ENCODE measurements at regions not wholly inside any gene's neighbourhood (a gene's known extent, or its start where the extent isn't known, plus 50 kb on each side); places are given as distances from the start of the nearest gene placed in this dataset.

DNA sequence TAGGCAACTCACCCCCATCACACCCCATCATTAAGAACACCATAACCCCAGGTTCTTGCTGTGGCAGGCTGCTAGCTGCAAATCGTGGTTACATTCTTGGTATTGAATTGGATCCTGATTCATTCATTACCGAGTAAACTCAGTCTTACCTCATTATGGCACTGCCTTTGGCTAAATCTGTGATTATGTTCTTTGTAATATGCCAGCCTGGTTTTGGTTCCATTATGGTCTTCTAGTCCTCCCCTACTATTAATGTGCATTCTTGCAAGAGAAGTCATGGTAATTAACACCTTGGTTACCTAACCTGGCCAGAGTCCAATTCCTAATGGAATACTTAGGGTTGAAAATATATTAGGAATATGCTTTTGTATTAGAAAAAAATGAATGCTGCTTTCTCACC, 258.9 kb upstream of the APCDD1 start:
- no peaks in the 10 kb centered on the region for H3K27me3 ChIP-seq (ENCODE audit: insufficient read depth, low read length)

DNA sequence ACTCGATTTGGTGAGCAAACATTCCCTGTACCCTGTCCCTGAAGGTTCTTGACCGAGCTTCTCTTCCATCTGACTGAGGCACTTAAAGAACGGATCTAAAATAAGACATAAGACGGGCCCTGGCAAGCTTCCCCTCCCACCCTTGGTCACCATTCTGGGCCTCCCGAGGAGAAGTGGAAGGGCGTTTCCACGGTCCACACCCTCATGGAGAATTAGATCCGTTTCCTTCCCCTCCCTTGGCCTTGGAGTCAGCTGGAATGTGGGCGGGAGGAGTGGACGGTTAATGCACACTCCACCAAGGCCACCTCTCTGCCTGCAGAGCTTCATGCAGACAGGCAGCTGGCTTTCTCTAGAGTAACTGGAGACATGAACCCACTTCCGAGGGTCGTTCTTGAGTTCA, 257.3 kb upstream of the APCDD1 start:
- H3K4me1 ChIP-seq (ENCODE audit: insufficient read depth, low read length): peaks cover 4% of the 10 kb centered on the region; the same call in 1 of the 2 replicates
- H3K9me3 ChIP-seq (ENCODE audit: insufficient read depth, low read depth, low read length): no peaks in the 10 kb centered on the region

More for the DNA sequence above, 258.9 kb upstream of the APCDD1 start:
- no peak overlapping the region for H3K9ac ChIP-seq (ENCODE audit: low read depth, low read length)
- no peaks in the 10 kb centered on the region for H3K9me3 ChIP-seq (ENCODE audit: insufficient read depth, low read depth, low read length)
- H3K36me3 ChIP-seq (ENCODE audit: insufficient read depth, low read depth, low read length): no peaks in the 10 kb centered on the region
- no peak overlapping the region for H3K27ac ChIP-seq (ENCODE audit: low read length)
- no peaks in the 10 kb centered on the region for H3K4me1 ChIP-seq (ENCODE audit: insufficient read depth, low read length)
- H3K4me3 ChIP-seq (ENCODE audit: low read length): no peak overlapping the region

DNA sequence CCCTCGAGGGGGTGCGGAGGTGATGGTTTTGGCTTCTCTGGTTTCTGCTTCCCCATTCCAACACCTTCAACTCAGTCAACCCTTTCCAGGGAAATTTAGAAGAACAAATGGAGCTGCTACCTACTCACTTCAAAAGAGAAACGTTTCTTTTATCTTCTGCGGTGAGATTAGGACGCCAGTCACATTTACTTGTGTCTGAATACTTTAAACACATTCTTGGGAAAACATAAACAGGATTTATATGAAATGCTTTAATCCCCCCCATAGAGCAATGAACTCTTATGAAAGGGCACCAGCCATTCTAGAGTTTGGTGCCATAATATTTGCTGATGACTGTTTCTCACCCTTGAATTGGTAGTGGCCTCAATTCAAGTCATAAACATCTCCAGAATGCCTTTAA, 253.2 kb upstream of the APCDD1 start:
- 0 out of 2 replicates have a peak, but pooled peaks cover 7% of the 10 kb centered on the region for H3K27me3 ChIP-seq (ENCODE audit: insufficient read depth, low read length)
- no peak overlapping the region for H3K27ac ChIP-seq (ENCODE audit: low read length)
- H3K9ac ChIP-seq (ENCODE audit: low read depth, low read length): no peak overlapping the region
- H3K4me3 ChIP-seq (ENCODE audit: low read length): no peak overlapping the region
- H3K9me3 ChIP-seq (ENCODE audit: insufficient read depth, low read depth, low read length): no peaks in the 10 kb centered on the region
- H3K4me1 ChIP-seq (ENCODE audit: insufficient read depth, low read length): peaks cover 10% of the 10 kb centered on the region; the same call in 1 of the 2 replicates
- no peaks in the 10 kb centered on the region for H3K36me3 ChIP-seq (ENCODE audit: insufficient read depth, low read depth, low read length)

More for the DNA sequence above, 257.3 kb upstream of the APCDD1 start:
- H3K27me3 ChIP-seq (ENCODE audit: insufficient read depth, low read length): no peaks in the 10 kb centered on the region
- H3K4me3 ChIP-seq (ENCODE audit: low read length): no peak overlapping the region
- no peaks in the 10 kb centered on the region for H3K36me3 ChIP-seq (ENCODE audit: insufficient read depth, low read depth, low read length)
- no peak overlapping the region for H3K9ac ChIP-seq (ENCODE audit: low read depth, low read length)
- no peak overlapping the region for H3K27ac ChIP-seq (ENCODE audit: low read length)

DNA sequence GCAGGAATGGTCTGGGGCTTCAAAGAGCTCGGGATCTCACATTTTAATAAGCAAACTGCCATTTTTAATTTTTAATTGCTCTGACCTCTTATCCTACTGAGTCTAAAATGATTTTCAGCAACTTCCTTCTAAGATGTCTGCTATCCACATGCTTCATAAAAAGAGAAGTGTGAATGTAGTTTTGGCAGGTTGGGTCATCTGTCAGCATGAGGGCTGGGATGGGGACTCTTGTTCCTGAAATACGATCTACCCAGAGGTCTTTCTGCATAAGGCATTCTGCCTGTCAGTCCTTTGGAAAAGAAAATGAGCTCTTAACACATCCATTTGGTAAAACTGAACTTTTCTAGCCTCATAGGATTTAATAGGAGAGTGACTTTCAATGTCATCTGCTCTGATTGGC, 252.8 kb upstream of the APCDD1 start:
- Histone ChIP-seq H3K4me3 (ENCODE audit: low read length) (no peak overlapping the region), H3K36me3 (ENCODE audit: insufficient read depth, low read depth, low read length) (no peaks in the 10 kb centered on the region), H3K9me3 (ENCODE audit: insufficient read depth, low read depth, low read length) (no peaks in the 10 kb centered on the region)

DNA sequence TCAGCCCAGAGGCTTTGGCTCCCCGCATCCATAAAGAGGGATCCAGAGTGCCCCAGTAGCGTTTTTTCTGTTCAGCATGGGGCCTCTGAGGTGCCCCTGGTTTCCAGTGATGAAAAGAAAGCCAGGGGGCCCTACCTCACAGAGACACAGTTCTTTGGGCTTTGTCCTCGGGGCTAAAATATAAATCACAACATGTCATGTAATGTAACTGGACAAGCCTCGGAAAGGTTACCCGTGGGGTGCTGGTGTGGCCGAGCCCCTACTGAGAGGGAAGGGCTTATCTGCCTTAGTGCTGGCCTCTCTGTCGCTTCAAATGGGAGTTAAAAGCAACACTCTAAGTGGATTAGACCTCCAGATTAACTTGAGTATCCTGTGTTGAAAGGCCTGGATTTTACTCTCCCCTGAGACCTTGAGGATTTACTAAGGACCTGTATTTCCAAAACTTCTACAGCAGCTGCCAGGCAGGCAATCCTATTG, 251.6 kb upstream of the APCDD1 start:
- H3K27me3 ChIP-seq (ENCODE audit: insufficient read depth, low read length): 0 out of 2 replicates have a peak, but pooled peaks cover 7% of the 10 kb centered on the region
- H3K4me3 ChIP-seq (ENCODE audit: low read length): no peak overlapping the region
- no peak overlapping the region for H3K27ac ChIP-seq (ENCODE audit: low read length)
- no peaks in the 10 kb centered on the region for H3K9me3 ChIP-seq (ENCODE audit: insufficient read depth, low read depth, low read length)
- H3K9ac ChIP-seq (ENCODE audit: low read depth, low read length): no peak overlapping the region
- peaks cover 10% of the 10 kb centered on the region; the same call in 1 of the 2 replicates for H3K4me1 ChIP-seq (ENCODE audit: insufficient read depth, low read length)
- no peaks in the 10 kb centered on the region for H3K36me3 ChIP-seq (ENCODE audit: insufficient read depth, low read depth, low read length)

More for the DNA sequence above, 252.8 kb upstream of the APCDD1 start:
- peaks cover 10% of the 10 kb centered on the region; the same call in 1 of the 2 replicates for H3K4me1 ChIP-seq (ENCODE audit: insufficient read depth, low read length)
- H3K9ac ChIP-seq (ENCODE audit: low read depth, low read length): no peak overlapping the region
- H3K27ac ChIP-seq (ENCODE audit: low read length): no peak overlapping the region
- 0 out of 2 replicates have a peak, but pooled peaks cover 7% of the 10 kb centered on the region for H3K27me3 ChIP-seq (ENCODE audit: insufficient read depth, low read length)

DNA sequence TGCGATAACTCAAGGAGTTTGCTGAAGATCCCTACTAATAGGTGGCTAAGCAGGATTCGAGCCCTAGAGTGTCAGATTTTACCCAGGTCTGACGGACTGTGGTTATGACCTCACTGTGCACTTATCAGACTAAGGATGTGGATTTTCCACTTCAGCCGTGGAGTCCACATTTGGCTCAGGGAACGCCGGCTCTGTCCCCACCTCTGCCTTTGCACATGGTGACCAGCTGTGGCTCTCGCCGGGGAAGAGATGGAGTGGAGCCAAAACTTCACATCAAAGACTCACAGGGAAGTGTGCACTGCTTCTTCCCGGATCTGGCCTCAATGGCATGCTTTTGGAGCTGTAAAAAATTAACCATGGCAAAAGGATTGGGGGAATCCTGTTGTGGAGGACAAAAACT, 249.3 kb upstream of the APCDD1 start:
- Histone ChIP-seq H3K36me3 (ENCODE audit: insufficient read depth, low read depth, low read length) (no peaks in the 10 kb centered on the region), H3K27me3 (ENCODE audit: insufficient read depth, low read length) (0 out of 2 replicates have a peak, but pooled peaks cover 7% of the 10 kb centered on the region), H3K4me3 (ENCODE audit: low read length) (no peak overlapping the region), H3K27ac (ENCODE audit: low read length) (no peak overlapping the region), H3K9me3 (ENCODE audit: insufficient read depth, low read depth, low read length) (no peaks in the 10 kb centered on the region), H3K4me1 (ENCODE audit: insufficient read depth, low read length) (peaks cover 10% of the 10 kb centered on the region; the same call in 1 of the 2 replicates), H3K9ac (ENCODE audit: low read depth, low read length) (no peak overlapping the region)

DNA sequence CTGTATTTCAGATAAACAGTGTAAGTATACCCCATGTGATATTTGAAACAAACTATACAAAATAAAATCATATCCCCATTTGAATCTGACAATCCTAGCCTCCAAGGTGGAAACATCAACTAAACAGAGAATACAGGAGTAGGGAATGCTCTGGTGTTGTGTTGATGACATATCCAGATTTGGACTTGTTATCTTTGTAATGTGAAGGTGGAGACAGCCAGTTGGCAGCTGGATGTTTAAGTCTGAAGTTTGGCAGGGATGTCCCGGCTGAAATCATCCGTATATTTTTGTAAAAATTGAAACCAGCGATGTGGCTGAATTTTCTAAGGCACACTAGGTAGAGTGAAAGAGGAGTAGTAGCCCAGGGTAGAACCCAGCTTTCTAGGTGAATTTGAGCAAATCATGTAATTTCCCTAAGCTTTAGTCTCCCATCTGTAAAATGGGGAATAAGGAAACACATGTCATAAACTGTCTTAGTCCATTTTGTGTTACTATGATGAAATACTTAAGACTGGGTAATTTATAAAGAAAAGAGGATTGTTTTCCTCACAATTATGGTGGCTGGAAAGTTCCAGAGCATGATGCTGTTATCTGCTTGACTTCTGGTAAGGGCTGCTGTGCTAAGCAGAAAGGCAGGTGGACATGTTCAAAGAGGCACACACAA, 246.6 kb upstream of the APCDD1 start:
- Histone ChIP-seq H3K4me3 (ENCODE audit: low read length) (no peak overlapping the region), H3K27ac (ENCODE audit: low read length) (no peak overlapping the region), H3K9ac (ENCODE audit: low read depth, low read length) (no peak overlapping the region), H3K36me3 (ENCODE audit: insufficient read depth, low read depth, low read length) (no peaks in the 10 kb centered on the region), H3K4me1 (ENCODE audit: insufficient read depth, low read length) (peaks cover 2% of the 10 kb centered on the region; the same call in 1 of the 2 replicates), H3K27me3 (ENCODE audit: insufficient read depth, low read length) (0 out of 2 replicates have a peak, but pooled peaks cover 7% of the 10 kb centered on the region), H3K9me3 (ENCODE audit: insufficient read depth, low read depth, low read length) (no peaks in the 10 kb centered on the region)

DNA sequence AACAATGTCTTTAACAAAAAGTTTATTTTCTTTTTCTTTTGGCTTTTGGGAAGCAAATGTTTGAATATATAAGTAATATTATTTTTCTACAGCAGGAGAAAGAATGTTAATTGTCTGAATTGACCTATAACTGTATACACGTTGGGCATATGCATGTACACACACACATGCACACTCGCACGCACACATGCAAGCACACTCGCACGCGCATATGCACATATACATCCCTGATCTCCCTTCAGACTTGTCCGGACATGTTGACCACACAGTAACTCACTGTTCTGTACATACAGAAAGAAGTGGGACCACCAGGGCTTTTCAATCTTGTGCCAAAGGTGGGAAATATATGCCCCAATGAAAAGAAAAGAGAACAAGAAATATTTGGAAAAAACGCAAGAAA, 245.1 kb upstream of the APCDD1 start:
- no peaks in the 10 kb centered on the region for H3K36me3 ChIP-seq (ENCODE audit: insufficient read depth, low read depth, low read length)
- H3K27me3 ChIP-seq (ENCODE audit: insufficient read depth, low read length): 0 out of 2 replicates have a peak, but pooled peaks cover 7% of the 10 kb centered on the region
- H3K9me3 ChIP-seq (ENCODE audit: insufficient read depth, low read depth, low read length): no peaks in the 10 kb centered on the region
- H3K4me1 ChIP-seq (ENCODE audit: insufficient read depth, low read length): no peaks in the 10 kb centered on the region
- H3K27ac ChIP-seq (ENCODE audit: low read length): no peak overlapping the region
- no peak overlapping the region for H3K4me3 ChIP-seq (ENCODE audit: low read length)
- no peak overlapping the region for H3K9ac ChIP-seq (ENCODE audit: low read depth, low read length)

DNA sequence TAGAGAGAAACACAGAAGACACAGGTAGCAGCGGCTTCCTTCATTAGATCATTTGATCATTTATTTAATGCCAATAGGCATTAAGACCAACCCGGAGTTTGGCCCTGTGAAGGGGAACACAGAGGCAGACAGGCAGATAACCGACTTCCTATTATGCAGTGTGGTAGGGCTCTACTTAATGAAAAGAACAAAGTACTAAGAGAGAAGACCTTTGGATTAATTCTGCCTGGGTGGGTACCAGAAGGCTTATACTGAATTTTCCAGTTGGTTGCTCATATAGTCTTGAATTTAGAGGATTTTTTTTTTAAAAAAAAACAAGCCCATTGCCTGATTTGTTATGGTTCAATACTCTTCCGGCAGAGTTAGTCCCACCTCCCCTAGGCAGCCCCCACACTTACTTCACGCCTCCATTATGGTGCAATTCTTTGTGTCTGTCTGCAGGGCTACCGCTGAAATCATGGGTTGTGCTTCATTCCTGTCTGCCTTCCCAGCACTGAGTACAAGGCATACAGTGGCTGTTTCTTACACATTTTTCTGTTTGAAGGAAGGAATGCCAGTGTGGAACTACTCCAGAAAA, 244.3 kb upstream of the APCDD1 start:
- Histone ChIP-seq H3K36me3 (ENCODE audit: insufficient read depth, low read depth, low read length) (no peaks in the 10 kb centered on the region), H3K4me1 (ENCODE audit: insufficient read depth, low read length) (no peaks in the 10 kb centered on the region), H3K9me3 (ENCODE audit: insufficient read depth, low read depth, low read length) (no peaks in the 10 kb centered on the region), H3K4me3 (ENCODE audit: low read length) (no peak overlapping the region), H3K27ac (ENCODE audit: low read length) (no peak overlapping the region), H3K9ac (ENCODE audit: low read depth, low read length) (no peak overlapping the region), H3K27me3 (ENCODE audit: insufficient read depth, low read length) (0 out of 2 replicates have a peak, but pooled peaks cover 2% of the 10 kb centered on the region)

DNA sequence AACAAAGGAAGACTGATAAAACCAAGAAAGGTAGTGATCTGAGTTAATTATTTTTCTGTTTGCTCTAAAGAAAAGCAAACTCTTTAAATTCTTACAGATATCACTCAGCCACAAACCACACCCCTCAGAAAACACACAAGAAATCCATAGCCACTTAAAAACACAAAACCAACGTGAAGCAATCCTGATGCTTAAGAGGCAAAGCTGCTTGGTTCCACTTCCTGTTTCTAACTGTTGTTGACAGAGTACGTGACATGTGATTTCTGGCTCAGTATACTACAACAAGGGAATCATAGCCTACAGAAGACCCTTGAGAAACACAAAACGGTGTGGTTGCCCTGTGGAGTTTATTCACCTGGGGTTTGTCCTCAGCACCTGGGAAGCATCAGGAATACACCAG, 240.9 kb upstream of the APCDD1 start:
- Histone ChIP-seq H3K27ac (ENCODE audit: low read length) (no peak overlapping the region), H3K9ac (ENCODE audit: low read depth, low read length) (no peak overlapping the region), H3K4me3 (ENCODE audit: low read length) (no peak overlapping the region), H3K4me1 (ENCODE audit: insufficient read depth, low read length) (no peaks in the 10 kb centered on the region), H3K36me3 (ENCODE audit: insufficient read depth, low read depth, low read length) (no peaks in the 10 kb centered on the region), H3K27me3 (ENCODE audit: insufficient read depth, low read length) (no peaks in the 10 kb centered on the region), H3K9me3 (ENCODE audit: insufficient read depth, low read depth, low read length) (no peaks in the 10 kb centered on the region)

DNA sequence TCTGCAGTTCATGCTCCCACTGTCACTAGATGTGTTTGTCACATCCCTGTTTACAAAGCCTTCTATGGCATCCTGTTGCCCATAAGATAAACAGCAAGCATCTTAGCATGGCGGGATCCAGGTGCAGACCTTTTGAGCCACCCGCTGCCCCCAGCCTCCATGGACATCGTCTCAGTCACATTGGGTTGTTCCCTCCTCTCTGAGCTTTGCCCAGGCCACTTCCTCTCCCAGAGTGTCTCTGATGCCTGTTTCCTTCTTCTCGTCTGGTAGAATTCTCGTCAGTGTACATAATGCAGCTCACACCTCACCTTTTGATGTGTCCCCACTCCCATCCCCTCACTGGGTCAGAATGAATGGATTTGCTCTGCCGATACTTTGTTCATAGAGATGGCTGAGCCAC, 239.0 kb upstream of the APCDD1 start:
- peaks cover 11% of the 10 kb centered on the region for H3K9me3 ChIP-seq (ENCODE audit: insufficient read depth, low read depth, low read length)

DNA sequence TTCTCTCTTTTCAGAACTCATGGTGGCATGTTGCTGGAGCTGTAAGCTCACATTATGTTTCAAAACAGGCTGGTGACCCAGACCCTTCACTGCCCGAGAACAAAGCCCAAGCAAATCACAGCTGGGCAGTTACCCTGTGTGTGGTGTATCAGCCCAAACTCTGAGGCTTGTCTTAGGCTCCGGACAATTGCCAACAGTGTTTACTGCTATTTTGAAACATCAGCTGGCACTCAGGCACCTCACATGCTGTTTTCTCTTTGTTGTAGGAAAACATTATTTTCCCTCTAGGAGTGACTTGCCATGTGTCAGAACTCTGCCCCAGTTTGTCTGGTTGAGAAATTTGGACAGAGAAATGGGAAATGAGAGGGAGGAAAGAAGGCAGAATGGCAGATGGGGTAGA, 237.6 kb upstream of the APCDD1 start:
- H3K9me3 ChIP-seq (ENCODE audit: insufficient read depth, low read depth, low read length): peaks cover 21% of the 10 kb centered on the region
- H3K4me1 ChIP-seq (ENCODE audit: insufficient read depth, low read length): no peaks in the 10 kb centered on the region
- H3K27me3 ChIP-seq (ENCODE audit: insufficient read depth, low read length): no peaks in the 10 kb centered on the region
- no peaks in the 10 kb centered on the region for H3K36me3 ChIP-seq (ENCODE audit: insufficient read depth, low read depth, low read length)
- H3K27ac ChIP-seq (ENCODE audit: low read length): no peak overlapping the region
- no peak overlapping the region for H3K9ac ChIP-seq (ENCODE audit: low read depth, low read length)
- no peak overlapping the region for H3K4me3 ChIP-seq (ENCODE audit: low read length)

More for the DNA sequence above, 239.0 kb upstream of the APCDD1 start:
- Histone ChIP-seq H3K36me3 (ENCODE audit: insufficient read depth, low read depth, low read length) (no peaks in the 10 kb centered on the region), H3K27me3 (ENCODE audit: insufficient read depth, low read length) (no peaks in the 10 kb centered on the region), H3K27ac (ENCODE audit: low read length) (no peak overlapping the region), H3K4me3 (ENCODE audit: low read length) (no peak overlapping the region), H3K4me1 (ENCODE audit: insufficient read depth, low read length) (no peaks in the 10 kb centered on the region), H3K9ac (ENCODE audit: low read depth, low read length) (no peak overlapping the region)

All from iPS-20b (cell line).